ENCODE measurements at regions not wholly inside any gene's neighbourhood (a gene's known extent, or its start where the extent isn't known, plus 50 kb on each side); places are given as distances from the start of the nearest gene placed in this dataset.

- TF ChIP-seq ZNF430 (CRISPR knock-in tag; IDR thresholded peaks at IDR 0.05) (no peak), ZBTB44 (CRISPR knock-in tag; IDR thresholded peaks at IDR 0.05) (no peak), ZNF768 (CRISPR knock-in tag; IDR thresholded peaks at IDR 0.05) (no peak), ZSCAN31 (CRISPR knock-in tag; IDR thresholded peaks at IDR 0.05; ENCODE audit: low read depth) (no peak), ZNF24 (IDR thresholded peaks at IDR 0.05) (no peak), ZNF773 (CRISPR knock-in tag; IDR thresholded peaks at IDR 0.05; ENCODE audit: borderline replicate concordance) (no peak), HES4 (CRISPR knock-in tag; IDR thresholded peaks at IDR 0.05; ENCODE audit: borderline replicate concordance) (no peak), ATF7-NPFF (CRISPR knock-in tag; IDR thresholded peaks at IDR 0.05; ENCODE audit: low read depth) (no peak), HINFP (CRISPR knock-in tag; IDR thresholded peaks at IDR 0.05; ENCODE audit: low read depth) (no peak), ZHX1 (CRISPR knock-in tag; IDR thresholded peaks at IDR 0.05; ENCODE audit: low read depth) (no peak)
Measured at GRCh38 chr5:164139423-164139822, 634.0 kb downstream of the MAT2B start (continued).
